B cell (primary cell): ENCODE measurements at regions not wholly inside any gene's neighbourhood (a gene's known extent, or its start where the extent isn't known, plus 50 kb on each side); places are given as distances from the start of the nearest gene placed in this dataset.
"Not testable (repeated sequence)": the region's sequence is repeated elsewhere in the genome, so short reads cannot be mapped to it uniquely, and the experiment has no call there.

Experiments used
- ATAC-seq: fragments of 200-7000 bp; cut with Tn5 transposase; one replicate; pipeline ENCODE4 v1.10.0; 2021; ENCODE audit warnings: low read depth, mild to moderate bottlenecking, moderate number of reproducible peaks, moderate library complexity
- CTCF ChIA-PET: fragments of 350-600 bp; sonication (Branson Sonifier 250); formaldehyde crosslinking; loops from one replicate; lab custom pipeline; 2021; ENCODE audit warnings: antibody characterized with exemption, inconsistent platforms; lab: Charles Lee
- POLR2A ChIA-PET: fragments of 350-600 bp; sonication (Branson Sonifier 250); formaldehyde crosslinking; loops from one replicate; lab custom pipeline; 2021; ENCODE audit warnings: antibody characterized with exemption; lab: Charles Lee
- DNase-seq: peaks from one replicate; pipeline ENCODE4 v3.0.0; 2013
- H2AFZ ChIP-seq: 2 replicates; pipeline ENCODE4 v1.6.1; 2012; ENCODE audit warnings: mild to moderate bottlenecking, low read depth, low read length; ENCODE audit not compliant: insufficient read depth, poor library complexity, severe bottlenecking
- H3K27ac ChIP-seq, 2 donors: 1 replicate in 1 of 2; 2 replicates in 1 of 2; pipeline ENCODE4 v1.5.1; 2012 to 2013; ENCODE audit warnings: low read length in 2 of 2, mild to moderate bottlenecking in 2 of 2, moderate library complexity in 1 of 2
- H3K27me3 ChIP-seq, 4 experiments: fragments of 200-600 bp in 1 of 4; sonication (generic) in 1 of 4; replicated peaks in 1 of 4; 1 replicate in 2 of 4; 2 replicates in 2 of 4; pipeline versions ENCODE4 v1.6.1 to v1.7.0; 2013 to 2016; ENCODE audit warnings: low read length in 3 of 4, mild to moderate bottlenecking in 2 of 4, mixed read lengths in 1 of 4, moderate library complexity in 1 of 4; ENCODE audit not compliant: insufficient read depth in 4 of 4, control insufficient read depth in 3 of 4; ENCODE audit errors: control extremely low read depth in 1 of 4
- H3K36me3 ChIP-seq, 2 experiments: replicated peaks in 1 of 2; 1 replicate in 1 of 2; 2 replicates in 1 of 2; pipeline versions ENCODE4 v1.6.1 to v1.7.1; 2013; ENCODE audit warnings: low read length in 1 of 2; ENCODE audit not compliant: insufficient read depth in 2 of 2, control insufficient read depth in 1 of 2; ENCODE audit errors: control extremely low read depth in 1 of 2, extremely low read depth in 1 of 2
- H3K4me1 ChIP-seq, 2 donors: fragments of 200-600 bp in 1 of 2; sonication (generic) in 1 of 2; 1 replicate in 1 of 2; 2 replicates in 1 of 2; pipeline versions ENCODE4 v1.5.1 to v1.6.1; 2013 to 2017; ENCODE audit warnings: low read length in 2 of 2; ENCODE audit not compliant: control insufficient read depth in 2 of 2, insufficient read depth in 2 of 2
- H3K4me2 ChIP-seq: replicated peaks from 2 replicates; pipeline ENCODE3; 2012; ENCODE audit warnings: mild to moderate bottlenecking, low read depth, low read length; ENCODE audit not compliant: poor library complexity, severe bottlenecking
- H3K4me3 ChIP-seq, 5 experiments: fragments of 200-600 bp in 1 of 5; sonication (generic) in 1 of 5; 1 replicate in 3 of 5; 2 replicates in 2 of 5; pipeline versions ENCODE4 v1.5.1 to v1.7.0; 2011 to 2016; ENCODE audit warnings: low read length in 4 of 5, mild to moderate bottlenecking in 4 of 5, low read depth in 2 of 5, control low read depth in 1 of 5, moderate library complexity in 1 of 5; ENCODE audit not compliant: insufficient read depth in 1 of 5; ENCODE audit errors: control extremely low read depth in 1 of 5, extremely low read depth in 1 of 5
- H3K79me2 ChIP-seq: fragments of 200-600 bp; sonication (generic); one replicate; pipeline ENCODE4 v1.6.0; 2016; ENCODE audit warnings: low read length; ENCODE audit not compliant: control insufficient read depth, insufficient read depth
- H3K9ac ChIP-seq: fragments of 200-600 bp; sonication (generic); 2 replicates; pipeline ENCODE4 v1.6.1; 2017; ENCODE audit warnings: mild to moderate bottlenecking, low read length, moderate library complexity
- H3K9me3 ChIP-seq, 3 donors: one replicate each; pipeline versions ENCODE4 v1.6.1 to v1.7.1; 2013; ENCODE audit warnings: low read length in 2 of 3; ENCODE audit not compliant: control insufficient read depth in 2 of 3, insufficient read depth in 1 of 3; ENCODE audit errors: control extremely low read depth in 1 of 3
- H4K20me1 ChIP-seq: 2 replicates; pipeline ENCODE4 v1.6.0; 2012; ENCODE audit warnings: mild to moderate bottlenecking, low read length; ENCODE audit not compliant: insufficient read depth, control insufficient read depth, poor library complexity, severe bottlenecking
- H3K27ac Mint-ChIP-seq: one replicate; pipeline ENCODE4 v1.8.0; 2021; ENCODE audit warnings: mixed read lengths
- H3K27me3 Mint-ChIP-seq: one replicate; pipeline ENCODE4 v1.8.0; 2021; ENCODE audit warnings: mixed read lengths
- H3K4me1 Mint-ChIP-seq: one replicate; pipeline ENCODE4 v1.8.0; 2021; ENCODE audit warnings: mixed read lengths
- H3K4me3 Mint-ChIP-seq: one replicate; pipeline ENCODE4 v1.8.0; 2021; ENCODE audit warnings: mixed read lengths
- H3K9me3 Mint-ChIP-seq: one replicate; pipeline ENCODE4 v1.8.0; 2022; ENCODE audit warnings: mixed read lengths; ENCODE audit not compliant: insufficient read depth
- EZH2 ChIP-seq: IDR thresholded peaks from 2 replicates; pipeline ENCODE4 v1.6.1; 2012; ENCODE audit warnings: borderline replicate concordance, low read depth, mild to moderate bottlenecking, moderate library complexity, low read length; ENCODE audit not compliant: insufficient read depth, poor library complexity, severe bottlenecking
- WGBS: methylation state at CpG from one replicate; pipeline ENCODE4 v1.1.5; 2013; ENCODE audit warnings: missing lambda C conversion rate; ENCODE audit not compliant: insufficient coverage; 5-methylcytosine and 5-hydroxymethylcytosine counted together
- intact Hi-C: fragments of 100-400 bp; cut with micrococcal nuclease; formaldehyde crosslinking; loops from one replicate; pipeline ENCODE4 v1.10.0; 2022
- TF ChIP-seq, protein P1 (sequence below): fragments of 200-600 bp; IDR thresholded peaks from one replicate; pipeline ENCODE4 v1.8.0; 2022; ENCODE audit warnings: antibody characterized with exemption, mild to moderate bottlenecking

DNA sequence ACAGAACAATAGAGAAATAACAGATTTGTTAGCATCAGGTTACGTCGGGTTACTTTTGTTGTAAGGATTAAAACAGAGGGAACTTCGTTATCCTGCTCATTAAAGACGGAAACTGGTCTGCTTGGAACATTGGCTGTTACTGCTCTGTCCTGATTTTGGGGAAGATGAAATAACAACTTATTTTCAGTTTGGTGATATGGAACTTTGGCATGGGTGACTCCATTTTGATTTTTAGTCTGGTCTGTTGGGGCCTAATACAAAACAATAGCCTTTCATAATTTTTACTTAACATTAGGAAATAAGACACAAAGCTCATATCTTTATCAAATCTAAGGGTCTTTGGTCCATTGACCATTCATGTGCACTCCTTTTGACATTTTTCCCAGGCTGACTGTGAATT lies 220.5 kb upstream of the DUSP10 start:
- no peaks in the 10 kb centered on the region for H3K79me2 ChIP-seq
- CTCF ChIA-PET: no interaction called here
- H3K27ac ChIP-seq: no peak overlapping the region
- POLR2A ChIA-PET: interaction anchor here (0.7 kb wide), 1 partner anchor 168 kb away, joined by 3 read pairs; no protein-coding TSS in a partner anchor
- Mint-ChIP-seq H3K4me1 (peaks cover 11% of the 10 kb centered on the region), H3K4me3 (no peak overlapping the region), H3K27me3 (no peaks in the 10 kb centered on the region), H3K9me3 (no peaks in the 10 kb centered on the region), H3K27ac (no peak overlapping the region)
- intact Hi-C loops: no loop called here
- H3K27me3 ChIP-seq: no peaks in the 10 kb centered on the region
- H3K9ac ChIP-seq: no peak overlapping the region
- no peaks in the 10 kb centered on the region for H3K36me3 ChIP-seq
- H2AFZ ChIP-seq: peak overlapping the region; percentile 5
- H3K4me2 ChIP-seq: no peak overlapping the region
- WGBS: 94% methylated on average over 4 of the region's 4 CpGs
- H4K20me1 ChIP-seq: no peaks in the 10 kb centered on the region
- H3K9me3 ChIP-seq: no peaks in the 10 kb centered on the region
- H3K4me1 ChIP-seq: no peaks in the 10 kb centered on the region
- H3K4me3 ChIP-seq: no peak overlapping the region
- TF ChIP-seq EZH2: no peak
- TF ChIP-seq, protein P1, sequence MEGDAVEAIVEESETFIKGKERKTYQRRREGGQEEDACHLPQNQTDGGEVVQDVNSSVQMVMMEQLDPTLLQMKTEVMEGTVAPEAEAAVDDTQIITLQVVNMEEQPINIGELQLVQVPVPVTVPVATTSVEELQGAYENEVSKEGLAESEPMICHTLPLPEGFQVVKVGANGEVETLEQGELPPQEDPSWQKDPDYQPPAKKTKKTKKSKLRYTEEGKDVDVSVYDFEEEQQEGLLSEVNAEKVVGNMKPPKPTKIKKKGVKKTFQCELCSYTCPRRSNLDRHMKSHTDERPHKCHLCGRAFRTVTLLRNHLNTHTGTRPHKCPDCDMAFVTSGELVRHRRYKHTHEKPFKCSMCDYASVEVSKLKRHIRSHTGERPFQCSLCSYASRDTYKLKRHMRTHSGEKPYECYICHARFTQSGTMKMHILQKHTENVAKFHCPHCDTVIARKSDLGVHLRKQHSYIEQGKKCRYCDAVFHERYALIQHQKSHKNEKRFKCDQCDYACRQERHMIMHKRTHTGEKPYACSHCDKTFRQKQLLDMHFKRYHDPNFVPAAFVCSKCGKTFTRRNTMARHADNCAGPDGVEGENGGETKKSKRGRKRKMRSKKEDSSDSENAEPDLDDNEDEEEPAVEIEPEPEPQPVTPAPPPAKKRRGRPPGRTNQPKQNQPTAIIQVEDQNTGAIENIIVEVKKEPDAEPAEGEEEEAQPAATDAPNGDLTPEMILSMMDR: no peak
- no peak for DNase-seq
- ATAC-seq: no peak

DNA sequence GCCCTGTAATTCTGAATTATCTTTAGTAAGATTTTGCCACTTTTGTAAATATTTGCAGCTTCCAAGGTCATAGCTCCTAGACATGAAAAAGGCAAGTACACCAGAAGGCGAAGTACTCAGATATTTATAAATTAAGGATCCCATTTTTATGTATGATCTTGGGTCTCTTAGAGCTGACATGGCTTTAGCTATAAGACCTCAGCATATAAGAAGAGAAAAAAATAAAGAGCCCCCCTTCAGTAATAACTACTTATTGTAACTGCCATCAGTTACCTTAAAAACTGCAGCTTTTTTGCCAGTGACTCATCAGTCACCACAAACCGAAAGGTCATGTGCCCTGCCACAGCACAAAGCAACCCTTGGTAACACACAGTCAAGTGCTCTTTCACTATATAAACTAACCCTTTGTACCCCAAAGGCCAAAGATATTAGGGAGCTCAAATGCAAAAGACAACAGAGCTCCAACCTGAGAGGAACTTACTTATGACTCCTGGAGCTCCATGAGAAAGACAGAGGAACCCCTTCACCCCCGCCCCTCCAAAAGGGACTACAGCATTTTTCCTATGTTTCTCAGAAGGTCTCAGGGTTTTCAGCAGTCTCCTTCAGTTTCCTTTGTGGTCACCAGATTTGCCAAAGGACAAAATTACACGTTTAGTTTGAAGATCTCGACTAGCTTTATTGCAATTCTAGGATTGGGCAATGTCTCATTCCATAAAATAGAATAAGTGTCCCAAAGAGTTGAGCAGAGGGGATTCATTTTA lies 219.8 kb upstream of the DUSP10 start:
- Mint-ChIP-seq H3K27ac (no peak overlapping the region), H3K4me1 (peaks cover 11% of the 10 kb centered on the region), H3K27me3 (no peaks in the 10 kb centered on the region), H3K9me3 (peaks cover 2% of the 10 kb centered on the region), H3K4me3 (no peak overlapping the region)
- Histone ChIP-seq H3K79me2 (no peaks in the 10 kb centered on the region), H3K4me2 (no peak overlapping the region), H3K4me1 (no peaks in the 10 kb centered on the region), H3K9ac (no peak overlapping the region), H2AFZ (peak overlapping the region; percentile 5), H3K27me3 (no peaks in the 10 kb centered on the region), H3K36me3 (no peaks in the 10 kb centered on the region), H4K20me1 (no peaks in the 10 kb centered on the region), H3K9me3 (no peaks in the 10 kb centered on the region), H3K4me3 (no peak overlapping the region), H3K27ac (no peak overlapping the region)
- ChIA-PET CTCF (no interaction called here), POLR2A (interaction anchor here (0.7 to 0.8 kb wide), 2 partner anchors 22 to 167 kb away, joined by 3 read pairs; no protein-coding TSS in a partner anchor)
- DNase-seq: no peak
- WGBS: 46% methylated on average over 2 of the region's 5 CpGs
- TF ChIP-seq, protein P1: no peak
- no peak for TF ChIP-seq EZH2
- intact Hi-C loops: no loop called here
- peak; percentile 61 for ATAC-seq

- H3K9ac ChIP-seq, H3K27me3 ChIP-seq, H3K79me2 ChIP-seq, H3K27ac Mint-ChIP-seq, H3K9me3 ChIP-seq, H3K4me3 ChIP-seq, H3K4me2 ChIP-seq, H3K27ac ChIP-seq, POLR2A ChIA-PET, H3K36me3 ChIP-seq, DNase-seq, H3K4me3 Mint-ChIP-seq, H3K27me3 Mint-ChIP-seq, intact Hi-C loops, ATAC-seq, H3K4me1 ChIP-seq, H2AFZ ChIP-seq, H4K20me1 ChIP-seq, CTCF ChIA-PET, H3K9me3 Mint-ChIP-seq: not testable (repeated sequence)
- peaks cover 11% of the 10 kb centered on the region for H3K4me1 Mint-ChIP-seq
- WGBS: 81% methylated on average over 2 of the region's 2 CpGs
Measured at GRCh38 chr1:221958161-221958562, 216.3 kb upstream of the DUSP10 start.
